GM18858 (cell line): ENCODE measurements at regions not wholly inside any gene's neighbourhood (a gene's known extent, or its start where the extent isn't known, plus 50 kb on each side); places are given as distances from the start of the nearest gene placed in this dataset.

Experiments
- ATAC-seq: cut with Tn5 transposase; IDR thresholded peaks from one replicate; pipeline ENCODE4 v1.9.1; 2021; ENCODE audit not compliant: unreplicated experiment

- ATAC-seq: no peak
These were observed 55.7 kb upstream of the OR5AN1 start for GRCh38 chr11:59302991-59303390.

- ATAC-seq: no peak
These were observed 63.3 kb upstream of the OR5AN1 start for GRCh38 chr11:59295435-59295834.

GRCh38 chr11:59292611-59293010 lies 66.1 kb upstream of the OR5AN1 start:
- ATAC-seq: no peak

DNA sequence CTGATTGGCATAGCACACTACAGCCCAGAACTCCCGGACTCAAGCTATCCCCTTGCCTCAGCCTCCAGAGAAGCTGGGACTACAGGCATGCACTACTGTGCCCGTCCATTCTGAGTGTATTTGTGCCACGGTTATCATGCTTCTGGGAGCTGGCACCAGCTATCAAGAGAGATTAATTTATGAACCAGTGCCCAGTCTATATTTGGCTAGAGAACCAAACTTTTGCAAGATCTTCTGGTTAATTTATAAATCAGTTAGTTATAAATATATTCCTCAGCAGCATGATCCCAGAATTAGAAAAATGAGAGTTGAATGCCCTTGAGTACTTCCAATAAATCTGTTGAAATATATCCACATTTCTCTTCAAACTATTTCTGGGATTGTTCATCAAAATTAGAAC lies 67.5 kb upstream of the OR5AN1 start:
- no peak for ATAC-seq

GRCh38 chr11:59289356-59290181 lies 69.1 kb upstream of the OR5AN1 start:
- ATAC-seq: no peak

DNA sequence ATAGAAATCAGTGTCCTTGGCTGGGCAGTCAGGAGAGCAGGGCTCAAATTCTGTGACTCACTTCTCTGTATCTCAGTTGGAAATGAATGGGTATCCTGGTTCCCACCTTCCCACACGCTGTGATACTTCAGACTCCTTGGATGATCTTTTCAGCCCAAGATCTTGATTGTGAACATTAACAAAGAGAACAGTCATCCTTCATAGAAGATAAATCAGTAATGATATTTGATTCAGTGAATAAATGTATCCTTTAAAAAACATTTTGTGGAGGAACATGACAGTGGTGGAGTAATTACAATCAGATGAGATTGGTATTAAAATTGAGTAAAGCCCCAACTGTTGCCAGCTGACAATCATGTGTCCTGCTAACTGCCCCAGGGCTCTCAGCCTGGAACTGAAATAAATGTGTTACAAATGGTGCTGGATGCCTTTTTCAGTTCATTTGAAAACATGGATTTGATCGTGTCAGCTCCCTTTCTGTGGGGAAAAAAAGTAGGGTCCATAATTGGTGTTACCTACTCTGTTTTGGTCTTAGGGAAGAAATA lies 72.9 kb upstream of the OR5AN1 start:
- ATAC-seq: no peak

- ATAC-seq: no peak
These were observed 72.0 kb upstream of the MPEG1 start for GRCh38 chr11:59284773-59285129.

DNA sequence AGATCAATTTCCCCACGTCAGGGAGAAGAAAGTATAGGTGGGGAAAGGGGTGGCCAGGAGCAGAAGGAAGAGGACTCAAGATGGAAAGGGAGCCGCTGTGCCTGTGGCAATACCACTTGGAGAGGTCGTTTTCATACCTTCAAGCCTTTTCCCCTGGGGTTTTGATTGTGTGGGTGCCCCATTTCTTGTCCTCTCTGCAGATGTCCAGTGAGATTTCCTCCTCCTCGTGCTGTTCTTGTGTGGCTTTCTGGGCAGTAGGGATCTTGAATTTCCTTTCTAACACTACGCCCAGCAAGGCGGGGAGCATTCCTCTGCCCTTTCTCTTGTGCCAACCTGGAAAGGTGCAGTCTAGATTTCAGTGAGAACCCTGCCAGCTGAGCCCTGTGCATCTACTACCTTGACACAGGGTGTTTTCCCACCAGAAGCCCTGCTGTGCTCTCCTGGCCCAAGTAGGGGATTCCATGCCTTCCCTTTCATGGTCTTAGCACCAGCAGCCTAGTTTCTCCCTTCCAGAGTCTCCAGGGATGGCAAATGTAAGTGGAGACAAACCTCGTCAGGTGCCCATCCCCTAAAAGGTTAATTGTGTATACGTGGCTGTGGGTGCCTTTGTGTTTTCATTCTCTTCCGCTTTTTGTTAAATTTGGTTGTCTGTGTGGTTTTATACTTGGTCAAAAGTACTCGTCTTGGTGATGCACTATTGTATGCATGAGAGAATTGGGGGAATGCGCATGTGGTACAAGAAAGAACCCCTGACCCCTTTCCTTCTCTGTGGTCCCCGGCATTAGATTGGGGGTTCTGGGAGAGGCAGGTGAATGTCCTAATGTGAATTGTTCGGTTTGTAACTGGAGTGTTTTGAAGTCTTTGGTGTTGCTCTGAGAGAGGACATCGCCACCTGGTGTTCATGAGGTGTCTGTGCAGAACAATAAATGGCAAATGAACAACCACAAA lies 71.4 kb upstream of the MPEG1 start:
- ATAC-seq: peak; percentile 64

DNA sequence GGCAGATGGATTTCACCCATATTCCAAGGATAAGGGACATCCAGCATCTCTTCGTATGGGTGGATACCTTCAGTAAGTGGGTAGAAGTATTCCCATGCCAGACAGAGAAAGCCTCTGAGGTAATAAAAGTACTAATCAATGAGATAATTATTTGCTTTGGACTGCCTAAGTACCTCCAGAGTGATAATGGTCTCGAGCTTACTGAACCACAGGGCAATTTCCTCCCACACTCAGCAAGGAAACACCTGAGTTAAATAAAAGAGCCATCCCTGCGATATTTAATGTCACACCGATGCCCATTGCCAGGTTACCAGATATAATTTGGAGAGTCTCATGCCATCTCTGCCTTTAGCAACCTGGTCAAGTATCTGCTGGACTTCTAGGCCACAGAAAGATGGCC lies 70.6 kb upstream of the MPEG1 start:
- ATAC-seq: no peak

- no peak for ATAC-seq
These were observed 68.5 kb upstream of the MPEG1 start for GRCh38 chr11:59281177-59281576.

DNA sequence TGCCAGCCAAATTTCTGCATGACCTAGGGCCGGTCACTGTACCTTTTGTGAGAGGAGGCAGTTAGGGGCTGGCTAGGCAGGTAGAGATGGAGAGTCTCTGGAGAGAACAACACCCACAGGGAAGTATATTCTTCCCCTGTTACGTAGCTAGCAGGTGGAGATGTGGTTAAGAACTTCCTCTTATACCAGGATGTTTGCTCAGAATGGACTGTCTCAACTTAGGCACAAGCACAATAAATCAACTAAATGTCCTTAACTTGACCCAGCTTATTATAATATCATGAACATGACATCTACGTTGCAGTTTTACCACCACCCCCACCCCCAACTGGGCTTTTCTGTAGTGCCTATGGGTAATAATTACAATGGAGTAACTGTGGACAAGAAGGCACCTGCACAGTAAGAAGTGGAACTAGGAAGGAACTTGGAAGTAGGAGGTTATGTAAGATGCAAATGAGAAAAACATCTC lies 60.7 kb upstream of the MPEG1 start:
- ATAC-seq: peak; percentile 92

- ATAC-seq: no peak
These were observed 60.1 kb upstream of the MPEG1 start for GRCh38 chr11:59272771-59273372.

DNA sequence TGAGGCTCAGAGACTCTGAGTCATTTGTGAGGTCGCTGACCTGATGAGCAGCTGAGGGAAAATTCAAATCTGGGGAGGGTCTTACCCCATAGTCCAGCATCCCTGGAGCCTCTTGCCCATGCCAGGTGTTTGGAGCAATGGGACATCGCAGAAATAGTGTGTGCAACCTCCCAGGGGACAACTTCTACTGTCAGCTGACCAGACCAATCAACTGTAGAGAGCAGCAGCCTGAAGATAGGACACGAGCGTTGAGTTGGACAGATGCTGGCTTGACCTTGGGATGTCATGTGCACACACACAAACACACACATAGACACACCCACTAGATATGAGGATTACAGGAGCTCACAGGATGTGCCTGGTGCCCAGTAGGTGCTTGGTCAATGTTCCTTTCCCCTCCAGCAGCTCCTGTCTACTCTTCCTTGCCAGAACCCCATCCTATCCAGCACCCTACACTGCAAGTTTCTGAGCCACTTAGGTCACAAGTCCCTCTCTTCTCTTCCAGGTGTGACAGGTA lies 59.1 kb upstream of the MPEG1 start:
- ATAC-seq: no peak

DNA sequence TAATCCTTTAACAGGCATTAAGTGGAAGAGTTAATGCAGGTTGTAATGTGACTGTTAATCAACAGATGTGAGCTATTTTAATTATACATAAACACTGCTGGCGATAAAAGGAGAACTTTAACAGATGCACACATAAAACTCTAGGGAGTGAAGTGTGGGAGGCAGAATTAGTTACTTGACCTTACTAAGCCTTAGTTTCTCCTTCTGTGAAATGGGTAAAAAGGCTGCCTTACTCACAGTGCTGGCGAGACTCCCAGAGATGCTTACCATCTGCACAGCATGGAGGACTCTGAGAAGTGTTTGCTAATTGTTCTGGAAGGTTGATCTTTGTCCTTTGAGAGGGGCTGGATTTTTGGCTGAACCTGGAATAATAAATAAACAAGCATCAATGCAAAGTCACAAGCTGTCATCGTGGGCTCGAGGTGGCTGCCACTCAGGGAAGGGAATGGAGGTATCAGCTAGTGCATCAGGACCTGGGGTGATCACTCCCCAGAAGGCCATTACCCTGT lies 58.6 kb upstream of the MPEG1 start:
- no peak for ATAC-seq

DNA sequence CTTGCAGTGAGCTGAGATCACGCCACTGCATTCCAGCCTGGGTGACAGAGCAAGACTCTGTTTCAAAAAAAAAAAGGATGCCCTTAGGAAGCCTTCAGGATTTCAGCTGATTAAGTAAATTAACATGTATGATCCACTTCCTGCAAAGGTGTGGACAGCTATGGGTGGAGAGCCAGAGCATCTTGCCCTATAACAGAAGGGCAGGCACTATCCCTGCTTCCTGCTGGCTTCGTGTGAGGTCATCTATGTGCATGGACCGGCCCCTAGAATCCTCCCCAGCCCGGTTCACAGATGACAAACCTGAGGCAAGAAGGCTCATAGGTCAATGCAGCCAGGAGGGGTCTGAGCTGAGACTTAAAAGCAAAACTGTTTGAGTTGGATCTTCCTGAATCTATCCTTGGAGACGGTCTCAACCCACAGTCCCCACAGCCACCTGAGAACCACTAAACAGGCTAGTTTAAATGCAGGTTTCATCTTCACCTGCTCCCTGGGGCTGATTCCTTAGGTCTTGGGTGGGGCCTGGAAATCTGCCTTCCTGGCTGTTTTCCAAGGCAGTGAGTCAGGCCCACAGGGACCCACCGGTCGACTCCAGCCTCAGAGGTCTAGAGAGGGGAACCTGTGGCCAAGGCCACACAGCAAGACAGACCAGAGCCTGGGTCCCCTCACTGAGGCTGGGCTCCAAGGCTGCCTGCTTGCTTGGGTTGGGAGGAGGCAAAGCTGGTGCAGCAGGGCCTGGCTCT lies 55.2 kb upstream of the MPEG1 start:
- ATAC-seq: no peak

DNA sequence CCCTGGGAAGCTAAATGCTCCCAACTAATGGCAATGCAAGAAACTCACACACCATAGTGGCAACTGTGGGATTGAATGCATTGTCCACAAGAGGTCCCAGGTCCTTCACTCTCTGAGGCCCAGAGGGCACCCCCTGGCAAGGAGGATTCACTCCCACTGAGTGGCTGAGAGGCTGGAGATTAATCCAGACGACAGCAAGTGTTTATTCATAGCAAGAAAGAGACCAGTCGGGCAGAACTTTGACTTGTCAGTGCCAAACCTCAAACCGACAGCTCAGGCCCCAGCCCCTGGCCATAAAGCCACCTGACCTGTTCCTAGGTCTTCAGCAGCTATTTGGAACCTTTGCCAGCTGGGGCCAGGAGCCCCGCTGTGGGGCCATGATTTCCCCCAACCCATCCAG lies 54.5 kb upstream of the MPEG1 start:
- peak; percentile 80 for ATAC-seq

- ATAC-seq: no peak
These were observed 53.8 kb upstream of the MPEG1 start for GRCh38 chr11:59266491-59266890.

DNA sequence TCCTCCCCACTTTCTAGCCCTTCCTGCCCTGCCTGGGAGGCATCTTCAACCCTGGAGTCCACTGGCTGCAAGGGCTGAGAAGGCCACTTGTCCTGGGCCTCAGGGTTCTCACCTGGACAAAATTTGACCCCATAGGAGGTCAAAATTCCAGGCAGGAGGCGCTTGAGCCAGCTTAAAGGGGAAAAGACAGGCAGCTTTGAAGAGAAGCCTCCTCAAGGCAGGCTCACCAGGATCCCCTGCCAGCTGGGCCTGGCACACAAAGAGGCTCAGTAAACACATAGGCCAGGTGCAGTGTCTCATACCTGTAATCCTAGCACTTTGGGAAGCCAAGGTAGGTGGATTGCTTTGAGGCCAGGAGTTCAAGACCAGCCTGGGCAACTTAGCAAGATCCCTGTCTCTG lies 53.0 kb upstream of the MPEG1 start:
- ATAC-seq: no peak

DNA sequence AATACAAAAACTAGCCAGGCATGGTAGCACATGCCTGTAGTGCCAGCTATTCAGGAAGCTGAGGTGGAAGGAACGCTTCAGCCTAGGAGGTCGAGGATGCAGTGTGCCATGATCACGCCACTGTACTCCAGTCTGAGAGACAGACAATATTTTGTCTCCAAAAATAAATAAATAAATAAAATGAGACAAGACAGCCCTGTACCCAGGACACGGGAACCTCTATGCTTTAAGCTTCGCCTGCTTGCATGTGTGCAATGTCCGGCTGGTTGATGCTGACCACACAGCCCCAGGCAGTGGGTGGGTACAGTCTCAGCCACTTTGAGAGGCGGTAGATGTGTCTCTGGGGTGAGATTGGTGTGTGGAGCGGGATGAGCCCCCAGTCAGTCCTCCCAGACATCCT lies 52.0 kb upstream of the MPEG1 start:
- ATAC-seq: no peak

DNA sequence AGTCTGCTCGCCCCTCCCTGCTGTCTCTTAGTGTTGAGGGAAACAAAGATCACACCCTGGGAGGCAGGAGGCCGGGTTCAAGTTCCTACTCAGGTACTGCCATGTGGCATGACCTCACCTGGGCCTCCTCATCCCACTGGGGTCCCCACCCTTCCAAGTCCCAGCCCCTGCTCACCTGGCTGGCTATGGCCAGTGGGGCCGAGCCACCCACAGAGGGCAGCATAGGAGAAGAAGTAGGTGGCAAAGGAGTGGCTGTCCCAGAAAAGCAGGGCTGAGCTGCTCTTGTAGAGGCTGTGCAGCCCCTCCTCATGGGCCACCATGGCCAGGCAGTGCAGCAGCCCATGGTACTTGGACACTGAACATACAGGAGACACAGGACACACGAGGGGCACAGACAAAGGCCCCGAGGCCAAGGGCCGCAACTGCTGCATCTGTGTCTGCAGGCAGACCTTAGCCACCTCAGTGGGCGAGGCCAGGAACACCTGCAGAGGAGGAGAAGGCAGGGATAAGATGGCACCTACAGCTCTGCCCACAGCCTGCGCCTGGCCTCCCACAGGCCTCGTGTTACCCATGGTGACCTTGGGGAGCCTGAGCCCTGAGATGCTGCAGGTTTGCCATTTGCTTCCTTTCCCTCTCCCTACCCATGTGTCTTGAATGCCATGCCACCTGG lies 50.6 kb upstream of the MPEG1 start:
- ATAC-seq: no peak
